NCI-H510A (cell line): ENCODE measurements at regions not wholly inside any gene's neighbourhood (a gene's known extent, or its start where the extent isn't known, plus 50 kb on each side); places are given as distances from the start of the nearest gene placed in this dataset.

Experiments used
- DNase-seq: peaks from one replicate; lab custom pipeline; 2025; lab: John Stamatoyannopoulos, UW

GRCh38 chr6:167442796-167443680 is 118.2 kb downstream of the TTLL2 start:
- no peak for DNase-seq

DNA sequence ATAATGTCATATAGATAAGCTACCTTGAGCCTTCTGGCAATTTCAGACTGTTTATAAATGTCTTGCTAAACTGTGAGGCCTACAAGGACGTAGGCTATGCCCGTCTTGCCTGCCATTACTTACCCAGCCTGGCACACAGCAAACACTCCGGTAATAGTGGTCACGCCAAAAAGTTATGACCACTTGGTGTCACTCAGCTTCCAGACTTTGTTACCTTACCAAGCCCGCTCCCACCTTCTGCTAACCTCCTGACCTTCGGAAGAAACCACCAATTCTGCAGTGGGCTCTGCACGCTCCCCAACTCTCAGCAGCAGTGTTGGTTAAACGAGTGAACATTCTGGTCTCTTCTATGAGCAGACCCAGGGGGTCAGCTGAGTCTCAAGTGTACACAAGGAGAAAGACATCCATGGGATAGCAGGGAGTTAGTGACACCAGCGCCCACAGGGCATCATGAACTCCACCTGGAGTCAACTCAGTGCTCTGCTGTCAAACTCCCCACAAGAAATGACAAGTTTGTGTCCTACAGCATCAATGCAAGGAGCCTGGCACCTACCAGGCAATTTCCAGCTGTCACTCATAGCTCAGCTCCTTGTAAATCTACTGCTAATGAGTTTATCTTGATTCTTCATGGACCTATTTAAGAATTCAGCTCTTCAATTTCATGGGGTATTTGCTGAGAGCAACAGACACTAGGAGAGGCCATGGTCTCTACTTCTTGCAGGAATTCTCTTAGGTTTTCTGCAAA is 119.9 kb downstream of the TTLL2 start:
- no peak for DNase-seq

- no peak for DNase-seq
Observed at GRCh38 chr6:167445568-167445967, 120.7 kb downstream of the TTLL2 start.

DNA sequence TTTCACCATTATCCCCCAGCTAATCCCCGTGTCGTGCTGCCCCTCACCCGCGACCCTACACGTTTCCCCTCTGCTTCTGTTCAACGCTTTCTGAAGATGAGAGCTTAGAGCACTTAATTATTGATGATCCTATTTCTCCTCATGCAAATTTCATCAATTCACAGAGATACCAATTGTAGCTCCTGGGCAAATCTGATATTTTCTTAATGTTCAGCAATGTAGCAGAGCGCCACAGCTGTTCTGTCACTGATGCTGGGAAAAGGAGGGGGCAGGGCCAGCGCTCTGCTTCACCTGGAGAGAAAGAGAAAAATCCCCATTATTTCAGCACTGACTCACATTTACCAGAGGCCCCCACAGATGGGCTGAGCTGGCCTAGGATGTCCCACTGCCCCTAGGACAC is 121.2 kb downstream of the TTLL2 start:
- DNase-seq, result no peak

DNA sequence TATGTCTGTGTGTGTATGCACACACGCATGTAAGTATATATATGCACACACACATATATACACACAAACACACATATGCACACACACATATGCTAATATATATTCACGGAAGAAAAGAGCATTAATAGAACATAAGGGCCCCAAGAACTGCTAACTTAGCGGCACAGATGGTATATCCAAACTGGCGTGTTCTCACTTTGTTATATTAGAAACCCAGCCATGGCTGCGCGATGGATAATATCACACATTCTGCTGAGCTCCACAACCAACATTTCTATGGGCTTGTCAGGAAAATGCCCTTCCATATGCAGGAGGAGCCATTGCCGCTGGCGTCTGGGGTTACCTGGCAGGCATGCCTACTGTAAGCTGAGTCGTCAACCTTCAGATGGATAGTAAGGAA is 122.1 kb downstream of the TTLL2 start:
- no peak for DNase-seq

DNA sequence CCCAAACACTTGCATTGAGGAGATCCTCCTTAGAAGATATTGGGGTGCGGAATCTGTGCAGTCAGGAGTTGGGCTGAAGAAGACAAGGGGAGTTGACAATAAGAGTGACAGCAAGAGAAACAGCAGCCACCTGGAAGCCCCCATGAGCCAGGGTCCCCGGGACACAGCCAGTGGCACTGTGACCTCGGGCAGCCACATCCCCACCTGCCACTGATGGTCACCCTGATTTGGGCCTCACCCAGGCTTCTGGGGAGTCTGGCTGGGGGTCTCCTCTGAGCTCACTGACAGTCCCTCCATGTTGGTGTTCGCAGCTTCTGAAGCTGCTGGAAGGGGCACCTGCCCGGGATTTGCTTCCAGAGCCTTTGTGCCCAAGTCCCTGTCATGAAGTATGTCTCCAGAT is 123.5 kb downstream of the TTLL2 start:
- no peak for DNase-seq

DNA sequence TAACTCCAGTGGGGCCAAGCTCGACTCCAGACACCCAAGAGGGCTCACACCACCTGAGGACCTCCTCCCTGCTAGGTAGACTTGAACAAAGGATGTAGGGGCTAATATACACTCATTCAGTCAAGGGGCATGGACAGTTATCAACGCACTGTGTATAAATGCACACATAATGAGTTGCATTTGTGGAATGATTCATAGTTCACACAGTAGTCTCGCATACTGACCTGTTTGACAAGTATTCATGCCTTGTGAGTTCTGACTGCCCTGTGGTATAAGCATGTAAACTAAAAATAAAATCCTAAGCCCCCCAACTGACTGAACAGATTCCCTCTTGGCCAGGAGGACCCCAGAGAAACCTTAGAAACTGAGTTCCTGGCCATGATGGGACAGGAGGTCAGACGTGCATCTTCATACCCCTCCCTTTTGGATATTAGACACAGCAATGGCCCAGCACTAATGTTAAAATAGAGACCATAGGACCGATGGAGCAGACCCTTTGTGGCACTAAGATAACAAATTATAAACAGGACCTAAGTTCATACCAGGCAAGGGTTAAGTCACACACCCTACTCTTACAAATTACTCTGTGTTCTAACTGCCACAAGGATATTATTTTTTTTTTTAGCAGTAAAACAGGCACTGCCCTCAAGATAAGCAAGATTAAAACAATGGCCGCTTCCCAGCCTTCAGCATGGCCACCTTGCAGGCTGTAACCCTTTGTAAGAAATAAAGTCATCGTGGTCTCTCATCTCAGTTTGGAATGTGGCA is 124.4 kb downstream of the TTLL2 start:
- DNase-seq, result no peak

DNA sequence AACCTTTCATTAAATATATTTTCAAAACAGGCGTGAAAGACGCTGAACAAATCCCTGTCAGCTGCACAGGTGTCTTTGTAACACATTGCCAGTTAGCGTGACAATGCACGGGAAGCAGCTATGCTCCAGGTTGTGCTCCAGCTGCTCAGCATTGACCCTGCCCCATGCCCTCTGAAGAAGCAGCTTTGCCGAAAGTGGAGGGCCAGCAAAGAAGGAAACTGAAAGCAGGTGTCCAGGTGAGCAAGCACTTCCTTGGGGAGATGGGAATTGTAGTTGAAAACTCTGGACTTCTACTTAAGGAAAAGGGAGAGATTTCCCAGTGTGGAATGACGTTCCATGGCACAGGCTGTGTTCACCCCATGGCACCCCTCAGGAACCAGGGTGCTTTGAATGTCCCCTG is 125.7 kb downstream of the TTLL2 start:
- DNase-seq, result no peak

DNA sequence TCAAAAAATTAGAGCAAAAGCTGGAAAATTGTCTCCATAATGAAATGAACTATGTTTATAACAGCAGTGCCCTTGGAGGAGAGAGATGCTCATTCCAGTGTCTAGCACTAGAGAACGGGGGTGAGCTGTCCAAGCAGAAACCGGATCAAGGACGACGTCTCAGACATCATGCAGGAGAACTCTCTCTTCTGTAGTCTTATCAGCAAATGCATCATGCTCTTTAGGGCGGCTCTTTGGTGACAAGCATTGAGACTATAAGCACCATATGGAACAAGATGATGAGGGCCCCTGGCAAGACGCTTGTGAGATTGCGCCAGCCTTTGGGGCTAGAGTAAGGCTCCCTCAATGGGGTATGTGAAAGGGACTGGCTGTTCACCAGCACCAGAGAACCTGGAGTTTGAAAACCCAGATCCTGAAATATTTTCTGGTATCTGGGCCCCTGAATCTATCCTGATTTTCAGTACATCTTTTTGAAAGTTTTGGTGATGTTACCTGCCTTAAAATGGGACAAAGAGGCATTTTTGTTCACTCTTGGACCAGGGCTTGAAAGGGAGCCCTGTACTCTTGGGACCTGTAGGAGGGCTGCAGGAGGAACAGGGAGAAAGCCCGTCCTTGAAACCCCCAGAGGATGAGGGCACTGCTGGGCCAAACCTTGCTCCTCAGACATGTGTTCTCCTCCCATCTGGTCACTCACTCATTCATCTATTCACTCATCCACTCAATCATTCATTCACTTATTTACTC is 127.6 kb downstream of the TTLL2 start:
- DNase-seq, result no peak

DNA sequence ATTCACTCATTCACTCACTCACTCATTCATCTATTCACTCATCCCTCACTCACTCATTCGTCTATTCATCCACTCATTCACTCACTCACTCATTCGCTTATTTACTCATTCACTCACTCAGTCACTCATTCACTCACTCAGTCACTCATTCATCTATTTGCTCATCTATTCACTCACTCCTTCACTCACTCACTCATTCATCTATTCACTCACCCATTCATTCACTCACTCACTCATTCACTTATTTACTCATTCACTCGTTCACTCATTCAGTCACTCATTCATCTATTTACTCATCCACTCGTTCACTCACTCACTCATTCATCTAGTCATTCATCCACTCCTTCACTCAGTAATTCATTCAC is 128.2 kb downstream of the TTLL2 start:
- DNase-seq, result no peak

DNA sequence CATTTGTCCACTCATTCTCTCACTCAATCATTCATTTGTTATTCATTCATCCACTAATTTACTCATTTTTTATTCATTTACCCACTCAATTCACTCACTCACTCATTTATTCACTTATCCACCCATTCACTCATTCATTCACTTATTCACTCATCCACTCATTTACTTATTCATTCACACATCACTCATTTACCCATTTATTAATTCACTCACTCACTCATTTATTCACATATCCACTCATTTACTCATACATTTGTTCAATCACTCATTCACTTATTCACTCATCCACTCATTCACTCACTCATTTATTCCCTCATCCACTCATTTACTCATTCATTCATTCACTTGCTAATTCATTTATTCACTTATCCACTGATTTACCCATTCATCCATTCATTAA is 129.1 kb downstream of the TTLL2 start:
- DNase-seq, result no peak

DNA sequence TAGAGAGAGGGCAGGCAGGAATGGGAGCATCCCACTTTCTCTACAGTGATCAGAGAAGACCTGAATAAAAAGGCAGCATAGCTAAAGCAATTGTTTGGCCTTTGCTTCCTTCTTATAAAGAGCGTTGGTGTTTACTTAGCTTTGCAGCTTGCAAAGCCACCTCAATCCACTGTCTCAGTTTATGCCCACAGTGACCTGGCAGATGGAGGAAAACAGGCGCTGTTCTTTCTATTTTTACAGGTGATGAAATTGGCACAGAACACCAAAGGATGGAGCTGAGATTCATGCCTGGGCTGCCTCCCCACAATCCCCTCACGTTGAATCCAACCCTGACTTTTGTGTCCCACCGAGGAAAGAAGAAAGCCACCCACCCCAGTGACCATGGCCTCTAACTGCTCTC is 130.5 kb downstream of the TTLL2 start:
- DNase-seq, result no peak

DNA sequence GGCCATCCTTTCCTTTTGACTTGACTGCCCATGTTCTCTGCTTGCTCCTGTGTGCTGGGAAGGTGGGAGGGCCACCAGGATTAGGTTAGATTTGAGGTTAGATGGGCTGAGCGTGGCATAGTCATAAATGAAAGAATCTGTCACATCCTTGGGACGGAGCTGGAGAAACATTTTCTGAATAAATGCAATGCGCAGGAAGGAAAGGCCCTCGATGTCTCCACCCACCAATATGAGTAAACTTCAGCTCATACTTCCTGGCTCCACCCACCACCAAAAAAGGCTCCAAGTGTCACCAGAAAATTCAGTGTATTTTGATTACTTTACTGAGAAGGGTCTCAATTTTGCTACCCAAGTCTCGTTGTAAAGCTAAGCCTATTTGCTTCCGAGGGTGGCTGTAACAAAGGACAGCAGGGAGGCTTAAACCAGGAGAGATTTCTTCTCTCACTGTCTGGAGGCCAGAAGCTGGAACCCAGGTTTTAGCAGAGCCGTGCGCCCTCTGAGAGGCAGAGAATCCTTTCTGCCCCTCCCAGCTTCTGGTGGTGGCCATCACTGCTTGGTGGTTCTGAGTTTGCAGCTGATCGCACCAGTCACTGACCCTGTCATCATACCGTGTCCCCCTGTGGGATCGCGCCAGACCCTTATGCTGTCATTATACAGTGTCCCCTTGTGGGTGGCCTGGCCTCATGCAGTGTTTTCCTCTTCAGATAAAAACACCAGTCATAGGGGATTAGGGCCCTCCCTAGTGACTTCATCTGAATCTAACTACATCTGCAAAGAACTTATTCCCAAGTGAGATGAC is 137.8 kb downstream of the TTLL2 start:
- no peak for DNase-seq

- no peak for DNase-seq
Observed at GRCh38 chr6:167464177-167464576, 139.3 kb downstream of the TTLL2 start.

GRCh38 chr6:167465482-167465881 is 140.6 kb downstream of the TTLL2 start:
- no peak for DNase-seq

DNA sequence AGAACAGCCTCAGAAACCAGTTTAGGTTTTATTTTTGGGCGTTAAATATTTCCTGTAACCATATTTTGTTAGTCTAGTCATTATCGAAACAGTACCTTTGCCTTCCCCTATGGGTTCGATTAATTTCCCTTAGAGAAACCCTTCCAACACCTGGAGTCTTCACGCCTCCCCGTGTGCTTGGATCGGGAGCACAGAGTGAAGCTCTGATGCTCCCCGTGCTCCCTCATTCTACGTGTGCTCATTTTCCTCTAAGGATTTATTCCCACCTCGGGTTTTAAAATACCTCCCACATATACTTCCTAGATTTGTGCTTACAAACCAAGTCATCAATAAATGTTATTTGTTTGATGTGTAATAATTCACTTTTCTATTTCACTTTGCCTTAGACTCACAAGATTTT is 142.4 kb downstream of the TTLL2 start:
- no peak for DNase-seq

GRCh38 chr6:167467793-167468431 is 143.0 kb downstream of the TTLL2 start:
- DNase-seq, result no peak

DNA sequence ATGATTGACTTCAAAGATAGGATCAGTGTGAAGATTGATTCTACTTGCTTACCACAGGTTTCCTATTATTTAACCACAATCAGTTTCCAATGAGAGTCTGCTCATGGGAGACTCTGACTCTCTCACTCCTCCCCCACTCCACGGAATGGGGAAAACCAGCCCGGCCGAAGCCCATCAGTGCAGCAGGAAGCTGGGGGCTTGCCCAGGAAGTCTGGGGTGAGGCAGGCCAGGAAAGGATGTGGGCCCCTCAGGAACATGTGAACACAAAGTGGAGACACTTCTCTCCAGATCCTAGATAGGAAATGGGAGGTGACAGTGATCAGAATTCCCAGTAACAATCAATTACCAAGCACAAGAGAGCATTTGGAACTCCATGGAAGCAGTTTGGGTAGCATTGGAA is 144.2 kb downstream of the TTLL2 start:
- no peak for DNase-seq

DNA sequence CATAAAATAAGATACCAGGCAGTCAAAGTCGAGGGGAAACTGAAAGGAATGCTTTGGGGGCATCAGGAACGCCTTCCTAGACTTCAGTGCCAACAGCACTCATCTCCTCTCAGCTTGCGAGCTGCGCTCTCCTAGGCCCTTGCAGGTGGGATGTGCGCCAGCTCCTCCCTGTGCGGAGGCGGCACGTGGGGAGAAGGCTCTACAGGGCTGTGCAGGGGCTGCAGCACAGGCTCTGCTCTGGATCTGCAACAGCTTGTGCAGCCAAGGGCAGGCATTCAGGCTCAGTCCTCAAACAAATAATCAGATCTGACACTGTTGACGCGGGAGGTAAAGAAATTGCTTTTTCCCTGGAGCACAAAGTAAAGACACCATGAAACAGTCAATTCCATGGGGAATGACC is 144.8 kb downstream of the TTLL2 start:
- DNase-seq, result no peak

GRCh38 chr6:167470101-167470835 is 145.4 kb downstream of the TTLL2 start:
- no peak for DNase-seq
